Stomach (tissue), 4 donors: ENCODE measurements at regions not wholly inside any gene's neighbourhood (a gene's known extent, or its start where the extent isn't known, plus 50 kb on each side); places are given as distances from the start of the nearest gene placed in this dataset.

Experiments
- EP300 ChIP-seq: sonication (generic); formaldehyde crosslinking; IDR thresholded peaks from one replicate; pipeline ENCODE4 v1.6.1; 2017; ENCODE audit warnings: antibody characterized with exemption
- POLR2A ChIP-seq, 4 donors: fragments of 450-650 bp; IDR thresholded peaks; one replicate each; pipeline ENCODE4 v1.6.1; 2016; ENCODE audit warnings: antibody characterized with exemption in 4 of 4, control low read depth in 2 of 4, mild to moderate bottlenecking in 1 of 4, moderate library complexity in 1 of 4
- POLR2AphosphoS5 ChIP-seq, 3 donors: sonication (generic); formaldehyde crosslinking; IDR thresholded peaks; one replicate each; pipeline ENCODE4 v1.6.1; 2016; ENCODE audit warnings: antibody characterized with exemption in 3 of 3

GRCh38 chr18:34592961-34593382 lies 117.1 kb upstream of the DTNA start:
- TF ChIP-seq POLR2AphosphoS5 (IDR thresholded peaks at IDR 0.05), result peak in 2 of 3 donors; percentile 5 to 43
- TF ChIP-seq POLR2A (IDR thresholded peaks at IDR 0.05), result no peak
- TF ChIP-seq EP300, result no peak
